Liver (tissue), 8 donors: ENCODE measurements at regions not wholly inside any gene's neighbourhood (a gene's known extent, or its start where the extent isn't known, plus 50 kb on each side); places are given as distances from the start of the nearest gene placed in this dataset.
A peak's percentile ranks its signal among the peaks of the same experiment; 100 is the strongest.

Source experiments
- DNase-seq: peaks from one replicate; pipeline ENCODE4 v3.0.0-alpha.2; 2017; ENCODE audit warnings: low spot score
- H3K27ac ChIP-seq, 2 donors: one replicate each; pipeline ENCODE4 v1.7.0; 2013; ENCODE audit warnings: inconsistent platforms in 2 of 2, low read length in 2 of 2, control low read depth in 1 of 2, low read depth in 1 of 2, mild to moderate bottlenecking in 1 of 2
- H3K27me3 ChIP-seq, 4 donors: one replicate each; pipeline versions ENCODE4 v1.6.1 to v1.7.0; 2013; ENCODE audit warnings: low read length in 3 of 4, inconsistent platforms in 1 of 4, mild to moderate bottlenecking in 1 of 4, moderate library complexity in 1 of 4; ENCODE audit not compliant: control insufficient read depth in 4 of 4, insufficient read depth in 4 of 4
- H3K36me3 ChIP-seq, 4 donors: one replicate each; pipeline versions ENCODE4 v1.6.1 to v1.7.0; 2013; ENCODE audit warnings: low read length in 3 of 4, mild to moderate bottlenecking in 3 of 4, low read depth in 1 of 4, moderate library complexity in 1 of 4; ENCODE audit not compliant: control insufficient read depth in 4 of 4, insufficient read depth in 3 of 4
- H3K4me1 ChIP-seq, 4 donors: one replicate each; pipeline versions ENCODE4 v1.6.1 to v1.7.0; 2013; ENCODE audit warnings: low read length in 3 of 4, mild to moderate bottlenecking in 3 of 4, moderate library complexity in 1 of 4; ENCODE audit not compliant: control insufficient read depth in 4 of 4, insufficient read depth in 4 of 4
- H3K4me3 ChIP-seq, 3 donors: one replicate each; pipeline versions ENCODE4 v1.6.1 to v1.7.0; 2013; ENCODE audit warnings: low read length in 3 of 3, control low read depth in 1 of 3, low read depth in 1 of 3, mild to moderate bottlenecking in 1 of 3
- H3K9ac ChIP-seq, 2 donors: one replicate each; pipeline ENCODE4 v1.7.0; 2013; ENCODE audit warnings: low read length in 2 of 2, mild to moderate bottlenecking in 2 of 2, moderate library complexity in 2 of 2, control low read depth in 1 of 2, low read depth in 1 of 2
- H3K9me3 ChIP-seq, 4 donors: one replicate each; pipeline versions ENCODE4 v1.6.1 to v1.7.0; 2013; ENCODE audit warnings: low read length in 3 of 4; ENCODE audit not compliant: control insufficient read depth in 4 of 4
- EGR1 ChIP-seq, 2 donors: IDR thresholded peaks; 2 replicates each; pipeline ENCODE4 v1.6.1; 2016 to 2018; ENCODE audit warnings: antibody characterized with exemption in 2 of 2, low read depth in 2 of 2
- FOXA1 ChIP-seq: IDR thresholded peaks from 2 replicates; pipeline ENCODE4 v1.6.1; 2016; ENCODE audit warnings: antibody characterized with exemption
- FOXA2 ChIP-seq: IDR thresholded peaks from 2 replicates; pipeline ENCODE4 v1.6.1; 2016; ENCODE audit warnings: antibody characterized with exemption
- GABPA ChIP-seq, 2 donors: IDR thresholded peaks in 1 of 2; conservative IDR thresholded peaks in 1 of 2; 2 replicates each; pipeline ENCODE4 v1.6.1; 2016; ENCODE audit warnings: antibody characterized with exemption in 2 of 2, mild to moderate bottlenecking in 1 of 2, moderate library complexity in 1 of 2
- HNF4G ChIP-seq: IDR thresholded peaks from 2 replicates; pipeline ENCODE4 v1.6.1; 2016; ENCODE audit warnings: antibody characterized with exemption
- JUND ChIP-seq, 2 donors: IDR thresholded peaks; 2 replicates each; pipeline ENCODE4 v1.6.1; 2016; ENCODE audit warnings: antibody characterized with exemption in 2 of 2
- NR2F2 ChIP-seq: IDR thresholded peaks from 2 replicates; pipeline ENCODE4 v1.6.1; 2016; ENCODE audit warnings: antibody characterized with exemption
- RAD21 ChIP-seq, 2 donors: IDR thresholded peaks; 2 replicates each; pipeline ENCODE4 v1.6.1; 2016; ENCODE audit warnings: antibody characterized with exemption in 2 of 2, mild to moderate bottlenecking in 2 of 2
- RXRA ChIP-seq, 2 donors: IDR thresholded peaks; 2 replicates each; pipeline ENCODE4 v1.6.1; 2017 to 2018; ENCODE audit warnings: antibody characterized with exemption in 2 of 2, mild to moderate bottlenecking in 1 of 2
- SP1 ChIP-seq: IDR thresholded peaks from 2 replicates; pipeline ENCODE4 v1.6.1; 2018; ENCODE audit warnings: antibody characterized with exemption, mild to moderate bottlenecking
- TAF1 ChIP-seq: conservative IDR thresholded peaks from 2 replicates; pipeline ENCODE4 v1.6.1; 2016; ENCODE audit warnings: antibody characterized with exemption, mild to moderate bottlenecking
- YY1 ChIP-seq: IDR thresholded peaks from 2 replicates; pipeline ENCODE4 v1.6.1; 2016; ENCODE audit warnings: antibody characterized with exemption, mild to moderate bottlenecking
- WGBS: extraction: QIAGEN DNeasy Blood & Tissue Kit; methylation state at CpG from one replicate; pipeline ENCODE4 v1.1.7; 2013; 5-methylcytosine and 5-hydroxymethylcytosine counted together
- TF ChIP-seq, protein P1 (sequence below): IDR thresholded peaks from 2 replicates; pipeline ENCODE4 v1.6.1; 2016; ENCODE audit warnings: antibody characterized with exemption
- TF ChIP-seq, protein P2 (sequence below): IDR thresholded peaks from 2 replicates; pipeline ENCODE4 v1.6.1; 2016; ENCODE audit warnings: antibody characterized with exemption, mild to moderate bottlenecking
- TF ChIP-seq, protein P3 (sequence below): fragments of 150-350 bp; IDR thresholded peaks from 2 replicates; pipeline ENCODE4 v1.5.1; 2017; ENCODE audit warnings: improper control_type of control experiment, low read depth, low read length; ENCODE audit not compliant: missing input control
- TF ChIP-seq, protein P4 (sequence below): IDR thresholded peaks from 2 replicates; pipeline ENCODE4 v1.6.1; 2016; ENCODE audit warnings: antibody characterized with exemption
- donor health status: healthy.
- donor health status: healthy.
- donor health status: healthy.
- donor health status: healthy.
- donor health status: healthy.

DNA sequence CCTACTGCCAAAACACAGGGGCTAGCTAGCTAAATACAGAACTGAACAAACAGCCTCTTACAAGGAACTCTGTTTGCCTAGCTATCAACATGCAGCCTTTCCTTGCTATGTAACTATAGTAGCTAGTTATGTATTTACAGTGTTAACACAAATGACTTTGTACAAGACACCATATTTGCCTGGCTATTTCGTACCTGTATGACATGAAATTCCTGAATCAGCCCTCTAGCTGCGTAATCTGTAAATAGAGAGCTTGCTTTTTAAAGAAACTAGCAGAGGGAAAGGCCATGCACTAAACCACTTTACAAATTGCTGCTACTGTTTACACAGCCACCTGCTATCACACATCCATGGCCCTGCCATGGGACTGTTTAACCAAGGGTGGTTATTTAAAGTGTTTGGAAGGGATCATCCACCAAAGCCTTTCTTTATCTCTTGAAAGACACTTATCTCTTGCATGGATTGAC is 248.7 kb downstream of the TFCP2L1 start:
- Histone ChIP-seq H3K27ac (no peak overlapping the region), H3K4me1 (no peaks in the 10 kb centered on the region), H3K9me3 (no peaks in the 10 kb centered on the region), H3K4me3 (no peak overlapping the region), H3K36me3 (no peaks in the 10 kb centered on the region), H3K27me3 (peaks cover 0 to 3% (median 1%) of the 10 kb centered on the region in 4 donors), H3K9ac (no peak overlapping the region)
- TF ChIP-seq GABPA (IDR thresholded peaks at IDR 0.05 in 1 of 2, conservative IDR thresholded peaks at IDR 0.05 in 1 of 2) = no peak
- no peak for TF ChIP-seq FOXA1
- TF ChIP-seq EGR1 (IDR thresholded peaks at IDR 0.05; ENCODE audit: low read depth in 2 of 2) = no peak
- TF ChIP-seq, protein P1, sequence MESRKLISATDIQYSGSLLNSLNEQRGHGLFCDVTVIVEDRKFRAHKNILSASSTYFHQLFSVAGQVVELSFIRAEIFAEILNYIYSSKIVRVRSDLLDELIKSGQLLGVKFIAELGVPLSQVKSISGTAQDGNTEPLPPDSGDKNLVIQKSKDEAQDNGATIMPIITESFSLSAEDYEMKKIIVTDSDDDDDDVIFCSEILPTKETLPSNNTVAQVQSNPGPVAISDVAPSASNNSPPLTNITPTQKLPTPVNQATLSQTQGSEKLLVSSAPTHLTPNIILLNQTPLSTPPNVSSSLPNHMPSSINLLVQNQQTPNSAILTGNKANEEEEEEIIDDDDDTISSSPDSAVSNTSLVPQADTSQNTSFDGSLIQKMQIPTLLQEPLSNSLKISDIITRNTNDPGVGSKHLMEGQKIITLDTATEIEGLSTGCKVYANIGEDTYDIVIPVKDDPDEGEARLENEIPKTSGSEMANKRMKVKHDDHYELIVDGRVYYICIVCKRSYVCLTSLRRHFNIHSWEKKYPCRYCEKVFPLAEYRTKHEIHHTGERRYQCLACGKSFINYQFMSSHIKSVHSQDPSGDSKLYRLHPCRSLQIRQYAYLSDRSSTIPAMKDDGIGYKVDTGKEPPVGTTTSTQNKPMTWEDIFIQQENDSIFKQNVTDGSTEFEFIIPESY = no peak
- no peak for TF ChIP-seq RXRA (IDR thresholded peaks at IDR 0.05)
- TF ChIP-seq, protein P2, sequence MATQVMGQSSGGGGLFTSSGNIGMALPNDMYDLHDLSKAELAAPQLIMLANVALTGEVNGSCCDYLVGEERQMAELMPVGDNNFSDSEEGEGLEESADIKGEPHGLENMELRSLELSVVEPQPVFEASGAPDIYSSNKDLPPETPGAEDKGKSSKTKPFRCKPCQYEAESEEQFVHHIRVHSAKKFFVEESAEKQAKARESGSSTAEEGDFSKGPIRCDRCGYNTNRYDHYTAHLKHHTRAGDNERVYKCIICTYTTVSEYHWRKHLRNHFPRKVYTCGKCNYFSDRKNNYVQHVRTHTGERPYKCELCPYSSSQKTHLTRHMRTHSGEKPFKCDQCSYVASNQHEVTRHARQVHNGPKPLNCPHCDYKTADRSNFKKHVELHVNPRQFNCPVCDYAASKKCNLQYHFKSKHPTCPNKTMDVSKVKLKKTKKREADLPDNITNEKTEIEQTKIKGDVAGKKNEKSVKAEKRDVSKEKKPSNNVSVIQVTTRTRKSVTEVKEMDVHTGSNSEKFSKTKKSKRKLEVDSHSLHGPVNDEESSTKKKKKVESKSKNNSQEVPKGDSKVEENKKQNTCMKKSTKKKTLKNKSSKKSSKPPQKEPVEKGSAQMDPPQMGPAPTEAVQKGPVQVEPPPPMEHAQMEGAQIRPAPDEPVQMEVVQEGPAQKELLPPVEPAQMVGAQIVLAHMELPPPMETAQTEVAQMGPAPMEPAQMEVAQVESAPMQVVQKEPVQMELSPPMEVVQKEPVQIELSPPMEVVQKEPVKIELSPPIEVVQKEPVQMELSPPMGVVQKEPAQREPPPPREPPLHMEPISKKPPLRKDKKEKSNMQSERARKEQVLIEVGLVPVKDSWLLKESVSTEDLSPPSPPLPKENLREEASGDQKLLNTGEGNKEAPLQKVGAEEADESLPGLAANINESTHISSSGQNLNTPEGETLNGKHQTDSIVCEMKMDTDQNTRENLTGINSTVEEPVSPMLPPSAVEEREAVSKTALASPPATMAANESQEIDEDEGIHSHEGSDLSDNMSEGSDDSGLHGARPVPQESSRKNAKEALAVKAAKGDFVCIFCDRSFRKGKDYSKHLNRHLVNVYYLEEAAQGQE = no peak
- TF ChIP-seq RAD21 (IDR thresholded peaks at IDR 0.05) = no peak
- TF ChIP-seq YY1 = no peak
- no peak for TF ChIP-seq HNF4G
- no peak for TF ChIP-seq FOXA2
- no peak for TF ChIP-seq NR2F2
- TF ChIP-seq SP1 = no peak
- WGBS = 43% methylated on average over 2 of the region's 2 CpGs
- DNase-seq = peak; percentile 6

DNA sequence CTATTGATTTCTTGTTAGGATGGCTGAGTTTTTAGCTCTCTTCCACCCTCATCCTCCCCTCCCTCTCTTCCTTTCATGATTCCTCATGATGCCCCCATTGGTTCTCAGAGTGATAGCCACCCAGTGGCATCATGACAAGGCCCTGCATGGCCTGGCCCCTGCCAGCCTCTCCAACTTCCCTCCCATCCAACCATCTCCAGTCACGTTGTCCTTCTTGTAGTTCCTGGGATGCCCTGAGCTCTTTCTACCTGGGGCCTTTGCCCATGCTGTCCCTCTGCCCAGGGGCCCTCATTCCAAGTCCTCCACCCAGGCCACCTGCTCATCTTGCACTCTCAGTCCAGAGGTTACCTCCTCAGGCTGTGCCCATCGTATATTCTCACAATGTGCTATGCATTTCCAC is 247.5 kb downstream of the TFCP2L1 start:
- Histone ChIP-seq H3K36me3 (no peaks in the 10 kb centered on the region), H3K27me3 (peaks cover 0 to 3% (median 1%) of the 10 kb centered on the region in 4 donors), H3K27ac (no peak overlapping the region), H3K9ac (no peak overlapping the region), H3K4me1 (no peaks in the 10 kb centered on the region), H3K4me3 (no peak overlapping the region), H3K9me3 (no peaks in the 10 kb centered on the region)
- TF ChIP-seq, protein P3, sequence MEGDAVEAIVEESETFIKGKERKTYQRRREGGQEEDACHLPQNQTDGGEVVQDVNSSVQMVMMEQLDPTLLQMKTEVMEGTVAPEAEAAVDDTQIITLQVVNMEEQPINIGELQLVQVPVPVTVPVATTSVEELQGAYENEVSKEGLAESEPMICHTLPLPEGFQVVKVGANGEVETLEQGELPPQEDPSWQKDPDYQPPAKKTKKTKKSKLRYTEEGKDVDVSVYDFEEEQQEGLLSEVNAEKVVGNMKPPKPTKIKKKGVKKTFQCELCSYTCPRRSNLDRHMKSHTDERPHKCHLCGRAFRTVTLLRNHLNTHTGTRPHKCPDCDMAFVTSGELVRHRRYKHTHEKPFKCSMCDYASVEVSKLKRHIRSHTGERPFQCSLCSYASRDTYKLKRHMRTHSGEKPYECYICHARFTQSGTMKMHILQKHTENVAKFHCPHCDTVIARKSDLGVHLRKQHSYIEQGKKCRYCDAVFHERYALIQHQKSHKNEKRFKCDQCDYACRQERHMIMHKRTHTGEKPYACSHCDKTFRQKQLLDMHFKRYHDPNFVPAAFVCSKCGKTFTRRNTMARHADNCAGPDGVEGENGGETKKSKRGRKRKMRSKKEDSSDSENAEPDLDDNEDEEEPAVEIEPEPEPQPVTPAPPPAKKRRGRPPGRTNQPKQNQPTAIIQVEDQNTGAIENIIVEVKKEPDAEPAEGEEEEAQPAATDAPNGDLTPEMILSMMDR = no peak
- TF ChIP-seq RXRA (IDR thresholded peaks at IDR 0.05) (no peak), TAF1 (no peak), YY1 (no peak), SP1 (no peak), NR2F2 (no peak), RAD21 (IDR thresholded peaks at IDR 0.05) (no peak), EGR1 (IDR thresholded peaks at IDR 0.05; ENCODE audit: low read depth in 2 of 2) (no peak), FOXA2 (no peak), JUND (IDR thresholded peaks at IDR 0.05) (no peak), GABPA (IDR thresholded peaks at IDR 0.05 in 1 of 2, conservative IDR thresholded peaks at IDR 0.05 in 1 of 2) (no peak)
- TF ChIP-seq, protein P1 = no peak
- TF ChIP-seq, protein P4, sequence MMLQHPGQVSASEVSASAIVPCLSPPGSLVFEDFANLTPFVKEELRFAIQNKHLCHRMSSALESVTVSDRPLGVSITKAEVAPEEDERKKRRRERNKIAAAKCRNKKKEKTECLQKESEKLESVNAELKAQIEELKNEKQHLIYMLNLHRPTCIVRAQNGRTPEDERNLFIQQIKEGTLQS = no peak
- WGBS = 74% methylated on average over 2 of the region's 2 CpGs
- DNase-seq = no peak
